Stimulated activated naive CD8-positive, alpha-beta T cell treated with anti-CD3 and anti-CD28 coated beads, Interleukin-15, amount 100 ng/mL, for 72 hours (primary cell): ENCODE measurements at regions not wholly inside any gene's neighbourhood (a gene's known extent, or its start where the extent isn't known, plus 50 kb on each side); places are given as distances from the start of the nearest gene placed in this dataset.

Experiments
- ATAC-seq: fragments of 150-1000 bp; cut with Tn5 transposase; 2 replicates; pipeline ENCODE4 v1.10.0; 2021; ENCODE audit warnings: mild to moderate bottlenecking, moderate library complexity
- DNase-seq, 2 donors: peaks; one replicate each; pipeline ENCODE4 v3.0.0; 2021 to 2022
- H3K27ac Mint-ChIP-seq, 2 donors: one replicate each; pipeline ENCODE4 v1.8.0; 2022; ENCODE audit warnings: mild to moderate bottlenecking in 2 of 2, mixed read lengths in 2 of 2, moderate library complexity in 2 of 2
- H3K27me3 Mint-ChIP-seq: one replicate; pipeline ENCODE4 v1.8.0; 2022; ENCODE audit warnings: mixed read lengths
- H3K4me1 Mint-ChIP-seq: one replicate; pipeline ENCODE4 v1.8.0; 2022; ENCODE audit warnings: mild to moderate bottlenecking, mixed read lengths
- H3K4me3 Mint-ChIP-seq, 2 donors: one replicate each; pipeline ENCODE4 v1.8.0; 2022; ENCODE audit warnings: mild to moderate bottlenecking in 2 of 2, mixed read lengths in 2 of 2, moderate library complexity in 1 of 2
- H3K9me3 Mint-ChIP-seq, 2 donors: one replicate each; pipeline ENCODE4 v1.8.0; 2022; ENCODE audit warnings: mixed read lengths in 2 of 2

DNA sequence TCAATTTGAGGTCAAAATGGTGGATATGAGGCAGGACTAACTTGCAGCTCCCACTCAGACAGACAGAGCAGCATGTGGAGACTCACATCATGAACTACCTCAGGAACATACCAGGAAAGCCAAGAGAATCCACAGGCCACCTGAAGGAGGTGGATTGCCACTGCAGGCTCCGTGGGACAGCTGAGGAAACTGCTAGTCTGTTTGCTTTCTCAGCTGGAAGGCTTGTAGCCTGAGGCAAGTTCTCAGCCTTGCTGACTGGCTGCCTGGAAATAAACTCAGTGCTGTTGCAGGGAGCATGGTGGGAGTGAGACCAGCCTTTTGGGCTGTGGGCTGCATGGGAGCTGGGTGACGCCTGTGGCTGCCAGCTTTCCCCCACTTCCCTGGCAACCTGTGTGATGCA lies 202.9 kb downstream of the ZNF248 start:
- no peaks in the 10 kb centered on the region for H3K27me3 Mint-ChIP-seq
- ATAC-seq (no peak), DNase-seq (no peak)
- no peaks in the 10 kb centered on the region for H3K4me1 Mint-ChIP-seq
- no peak overlapping the region for H3K4me3 Mint-ChIP-seq
- peaks cover 15 to 55% of the 10 kb centered on the region in 2 donors for H3K9me3 Mint-ChIP-seq
- no peak overlapping the region for H3K27ac Mint-ChIP-seq

DNA sequence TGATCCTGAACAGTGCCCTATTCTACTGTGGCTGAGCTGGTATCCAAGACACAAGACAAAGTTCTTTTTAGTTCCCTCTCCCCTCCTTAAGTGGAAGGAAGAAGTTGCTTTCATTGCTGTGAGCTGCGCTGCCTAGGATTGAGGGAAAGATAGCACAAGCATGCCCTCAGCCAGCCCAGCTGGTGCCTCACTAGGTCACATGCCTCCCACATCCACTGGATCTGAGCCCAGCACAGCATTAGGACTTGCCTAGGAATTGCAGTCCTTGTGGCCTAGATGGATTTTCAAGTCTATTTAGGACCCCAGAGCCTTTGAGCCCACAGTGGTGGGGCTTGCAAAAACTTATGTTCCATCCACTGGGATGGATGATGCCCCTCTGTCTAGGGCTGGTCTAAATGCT lies 214.2 kb downstream of the ZNF248 start:
- Mint-ChIP-seq H3K9me3 (peaks cover 12 to 29% of the 10 kb centered on the region in 2 donors), H3K27ac (no peak overlapping the region), H3K4me3 (no peak overlapping the region), H3K4me1 (no peaks in the 10 kb centered on the region), H3K27me3 (no peaks in the 10 kb centered on the region)
- no peak for ATAC-seq
- DNase-seq: no peak

DNA sequence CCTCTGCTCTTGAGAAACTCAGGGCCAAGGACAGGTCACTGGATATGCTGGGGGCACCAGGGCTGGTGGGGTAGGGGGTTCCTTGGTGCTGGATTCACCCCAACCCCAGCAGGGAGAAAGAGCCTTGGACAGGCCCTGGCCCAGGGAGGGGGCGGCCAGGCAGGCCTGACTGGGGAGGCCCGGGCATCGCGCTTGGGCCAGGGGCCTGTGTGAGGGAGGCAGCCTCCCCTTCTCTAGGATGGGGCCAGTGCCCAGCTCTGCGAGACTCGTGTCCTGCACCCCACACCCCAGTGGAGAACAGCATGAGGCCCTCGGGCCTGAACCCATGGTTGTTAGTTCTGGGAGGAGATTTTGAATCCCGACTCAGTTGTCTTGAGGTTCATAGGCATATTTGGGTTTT lies 217.1 kb downstream of the ZNF248 start:
- Mint-ChIP-seq H3K4me3 (no peak overlapping the region), H3K9me3 (peaks cover 21 to 55% of the 10 kb centered on the region in 2 donors), H3K27ac (no peak overlapping the region), H3K4me1 (no peaks in the 10 kb centered on the region), H3K27me3 (no peaks in the 10 kb centered on the region)
- DNase-seq (no peak), ATAC-seq (no peak)

DNA sequence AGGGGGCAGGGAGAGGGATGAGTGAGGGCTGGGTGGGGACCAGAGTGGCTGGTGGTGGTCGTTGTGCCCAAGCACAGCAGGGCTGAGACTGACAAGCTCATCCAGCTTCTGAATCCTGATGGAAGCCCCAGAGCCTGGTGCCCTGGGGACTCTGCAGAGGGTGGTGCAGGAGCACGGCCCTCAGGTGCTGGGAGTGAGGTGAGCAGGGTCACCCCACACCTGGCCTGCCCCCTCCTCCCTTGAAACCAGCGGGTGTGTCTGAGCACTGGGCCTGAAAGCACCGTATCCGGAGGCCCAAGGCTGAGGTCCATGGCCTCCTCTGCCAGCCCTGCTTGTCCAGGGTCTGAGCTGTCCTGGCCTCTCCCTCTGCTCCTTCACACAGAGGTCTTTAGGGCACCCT lies 218.2 kb downstream of the ZNF248 start:
- Mint-ChIP-seq H3K27me3 (no peaks in the 10 kb centered on the region), H3K4me1 (no peaks in the 10 kb centered on the region), H3K4me3 (no peak overlapping the region), H3K27ac (no peak overlapping the region), H3K9me3 (peaks cover 21 to 64% of the 10 kb centered on the region in 2 donors)
- DNase-seq: no peak
- no peak for ATAC-seq

DNA sequence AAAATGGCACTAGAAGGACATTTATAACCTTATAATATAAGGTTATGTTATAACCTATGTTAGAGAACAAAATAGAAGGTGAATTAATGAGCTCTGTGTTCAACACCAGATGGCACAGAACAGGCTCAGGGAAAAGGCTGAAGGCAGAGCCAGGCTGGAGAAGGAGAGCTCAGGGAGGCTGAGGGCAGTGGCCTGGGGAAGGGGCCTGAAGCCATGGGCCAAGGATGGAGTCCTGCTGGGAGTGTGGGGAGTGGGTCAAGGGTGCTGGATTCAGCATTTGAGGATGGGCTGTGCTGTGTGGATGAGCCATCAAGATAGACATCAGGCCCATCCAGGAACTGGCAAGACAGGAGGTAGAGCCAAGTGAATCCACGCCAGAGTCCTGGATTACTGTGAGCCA lies 218.8 kb downstream of the ZNF248 start:
- Mint-ChIP-seq H3K9me3 (peaks cover 21 to 62% of the 10 kb centered on the region in 2 donors), H3K27me3 (no peaks in the 10 kb centered on the region), H3K4me3 (no peak overlapping the region), H3K4me1 (no peaks in the 10 kb centered on the region), H3K27ac (no peak overlapping the region)
- DNase-seq: no peak
- no peak for ATAC-seq

- no peaks in the 10 kb centered on the region for H3K27me3 Mint-ChIP-seq
- peaks cover 15 to 63% of the 10 kb centered on the region in 2 donors for H3K9me3 Mint-ChIP-seq
- no peak for ATAC-seq
- no peaks in the 10 kb centered on the region for H3K4me1 Mint-ChIP-seq
- no peak for DNase-seq
- H3K4me3 Mint-ChIP-seq: no peak overlapping the region
- H3K27ac Mint-ChIP-seq: no peak overlapping the region
Observed at GRCh38 chr10:37634351-37634880, 223.0 kb downstream of the ZNF248 start.

GRCh38 chr10:37632641-37633040 lies 224.8 kb downstream of the ZNF248 start:
- H3K27me3 Mint-ChIP-seq: no peaks in the 10 kb centered on the region
- no peaks in the 10 kb centered on the region for H3K4me1 Mint-ChIP-seq
- no peak overlapping the region for H3K4me3 Mint-ChIP-seq

GRCh38 chr10:37623506-37623905 lies 233.9 kb downstream of the ZNF248 start:
- no peak for ATAC-seq
- no peaks in the 10 kb centered on the region for H3K4me1 Mint-ChIP-seq
- H3K4me3 Mint-ChIP-seq: no peak overlapping the region
- peaks cover 32% of the 10 kb centered on the region in 2 donors for H3K9me3 Mint-ChIP-seq
- no peak overlapping the region for H3K27ac Mint-ChIP-seq
- no peak for DNase-seq
- no peaks in the 10 kb centered on the region for H3K27me3 Mint-ChIP-seq

More at GRCh38 chr10:37632641-37633040, 224.8 kb downstream of the ZNF248 start:
- ATAC-seq: no peak
- Mint-ChIP-seq H3K27ac (no peak overlapping the region), H3K9me3 (peaks cover 9 to 51% of the 10 kb centered on the region in 2 donors)
- DNase-seq: no peak

DNA sequence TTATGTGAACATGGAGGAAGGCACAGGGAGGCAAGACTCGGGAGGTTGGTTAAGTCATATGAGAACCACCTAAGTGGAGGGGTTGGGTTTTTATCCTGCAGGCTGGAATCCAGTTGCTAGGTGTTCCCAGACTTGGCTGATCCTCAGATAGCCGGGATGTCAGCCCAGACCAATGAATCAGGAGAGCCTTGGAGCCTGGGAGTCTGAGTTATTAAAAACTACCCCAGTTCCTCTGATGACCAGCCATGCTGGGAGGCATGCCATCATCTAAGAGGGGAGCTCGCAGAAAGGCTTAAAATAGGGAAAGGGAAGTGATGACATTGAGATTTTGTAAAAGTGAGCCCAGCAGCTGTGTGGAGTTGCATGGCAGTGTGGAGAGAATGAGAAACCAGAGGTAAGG lies 238.1 kb downstream of the ZNF248 start:
- H3K9me3 Mint-ChIP-seq: peaks cover 28 to 34% of the 10 kb centered on the region in 2 donors
- no peak overlapping the region for H3K4me3 Mint-ChIP-seq
- H3K27ac Mint-ChIP-seq: no peak overlapping the region
- H3K27me3 Mint-ChIP-seq: no peaks in the 10 kb centered on the region
- DNase-seq (no peak), ATAC-seq (no peak)
- H3K4me1 Mint-ChIP-seq: no peaks in the 10 kb centered on the region

DNA sequence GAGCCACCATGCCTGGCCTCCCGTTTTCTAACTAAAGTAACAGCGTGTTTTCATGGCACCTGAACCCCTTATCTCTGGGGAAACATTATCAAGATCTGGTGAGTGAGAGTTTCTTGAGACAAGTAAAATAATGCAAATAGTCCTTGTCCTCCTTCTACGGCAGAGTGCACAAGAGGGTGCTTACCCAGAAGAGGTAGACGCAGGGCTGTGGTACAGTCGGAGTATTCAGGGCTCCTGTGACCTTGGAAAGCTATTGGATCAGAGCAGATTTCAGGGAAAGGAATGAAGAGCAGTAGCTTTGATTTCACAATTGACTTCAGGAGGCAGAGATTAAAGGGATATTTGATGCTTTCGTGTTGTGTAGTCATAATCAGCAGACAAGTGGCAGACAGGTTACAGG lies 269.1 kb downstream of the ZNF248 start:
- no peaks in the 10 kb centered on the region for H3K4me1 Mint-ChIP-seq
- ATAC-seq (no peak), DNase-seq (no peak)
- no peak overlapping the region for H3K27ac Mint-ChIP-seq
- H3K4me3 Mint-ChIP-seq: no peak overlapping the region
- H3K27me3 Mint-ChIP-seq: no peaks in the 10 kb centered on the region
- H3K9me3 Mint-ChIP-seq: peaks cover 20 to 23% of the 10 kb centered on the region in 2 donors

DNA sequence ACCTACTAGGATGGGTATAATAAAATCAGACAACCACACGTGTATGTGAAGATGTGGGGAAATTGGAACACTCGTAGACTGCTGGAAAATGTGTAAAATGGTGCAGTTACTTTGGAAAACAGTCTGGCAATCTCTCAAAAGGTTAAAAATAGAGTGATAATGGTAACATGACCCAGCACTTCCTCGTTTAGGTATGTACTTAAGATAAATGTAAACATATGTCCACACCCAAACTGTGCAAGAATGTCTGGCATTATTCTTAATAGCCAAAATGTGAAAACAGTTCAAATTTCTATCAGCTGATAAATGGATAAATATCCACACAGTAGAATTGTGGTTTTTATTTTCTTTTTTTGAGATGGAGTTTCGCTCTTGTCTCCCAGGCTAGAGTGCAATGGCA lies 272.8 kb downstream of the ZNF248 start:
- no peak overlapping the region for H3K4me3 Mint-ChIP-seq
- no peaks in the 10 kb centered on the region for H3K4me1 Mint-ChIP-seq
- ATAC-seq: no peak
- H3K9me3 Mint-ChIP-seq: peaks cover 13 to 16% of the 10 kb centered on the region in 2 donors
- no peak for DNase-seq
- H3K27ac Mint-ChIP-seq: no peak overlapping the region
- no peaks in the 10 kb centered on the region for H3K27me3 Mint-ChIP-seq

DNA sequence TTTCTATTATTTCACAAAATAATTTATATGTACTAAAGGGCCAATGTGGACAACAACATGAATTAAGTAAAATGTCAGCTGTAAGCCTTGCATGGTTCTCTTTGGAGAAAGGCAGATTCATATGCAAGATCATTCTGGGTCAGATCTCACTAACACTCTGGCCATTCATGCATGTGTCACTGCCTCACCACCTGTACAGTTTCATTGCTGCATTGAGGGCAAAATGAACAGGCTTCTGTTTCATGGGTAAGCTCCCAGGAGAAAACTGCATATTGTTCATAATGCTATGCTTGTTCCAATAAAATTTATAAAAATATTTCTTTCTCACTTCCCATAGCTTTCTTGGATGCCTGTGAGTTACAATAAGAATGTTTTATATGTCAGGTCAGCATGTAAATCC lies 275.2 kb downstream of the ZNF248 start:
- H3K9me3 Mint-ChIP-seq: peaks cover 8% of the 10 kb centered on the region in 2 donors
- H3K4me1 Mint-ChIP-seq: no peaks in the 10 kb centered on the region
- H3K4me3 Mint-ChIP-seq: no peak overlapping the region
- no peak overlapping the region for H3K27ac Mint-ChIP-seq
- no peaks in the 10 kb centered on the region for H3K27me3 Mint-ChIP-seq
- ATAC-seq (no peak), DNase-seq (no peak)

DNA sequence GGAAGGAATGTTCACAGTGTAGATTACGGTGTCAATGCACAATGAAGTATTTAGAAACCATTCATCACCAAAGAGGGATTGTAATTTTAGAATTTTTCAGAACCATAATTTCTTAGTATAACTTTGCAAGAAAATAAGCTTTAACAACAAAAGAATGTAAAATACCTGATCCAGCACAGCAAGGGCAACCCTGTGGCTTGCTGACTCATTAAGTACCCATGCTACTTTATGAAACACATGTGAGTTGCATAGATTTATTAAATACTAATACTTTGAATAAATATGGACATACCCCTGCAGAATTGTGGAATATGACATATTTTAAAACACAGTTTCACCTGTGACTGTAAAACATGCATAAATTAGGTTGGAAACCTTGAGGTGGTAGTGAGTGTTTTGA lies 281.3 kb downstream of the ZNF248 start:
- Mint-ChIP-seq H3K27ac (no peak overlapping the region), H3K4me1 (no peaks in the 10 kb centered on the region), H3K9me3 (peaks cover 5 to 10% of the 10 kb centered on the region in 2 donors), H3K4me3 (no peak overlapping the region), H3K27me3 (no peaks in the 10 kb centered on the region)
- ATAC-seq (no peak), DNase-seq (no peak)

- Mint-ChIP-seq H3K27ac (no peak overlapping the region), H3K27me3 (no peaks in the 10 kb centered on the region), H3K4me1 (no peaks in the 10 kb centered on the region), H3K4me3 (no peak overlapping the region), H3K9me3 (peaks cover 12 to 18% of the 10 kb centered on the region in 2 donors)
- ATAC-seq (no peak), DNase-seq (no peak)
Observed at GRCh38 chr10:37572206-37572605, 285.2 kb downstream of the ZNF248 start.

GRCh38 chr10:37566332-37566731 lies 291.1 kb downstream of the ZNF248 start:
- Mint-ChIP-seq H3K27ac (no peak overlapping the region), H3K4me1 (no peaks in the 10 kb centered on the region), H3K4me3 (no peak overlapping the region), H3K9me3 (peaks cover 11 to 15% of the 10 kb centered on the region in 2 donors), H3K27me3 (no peaks in the 10 kb centered on the region)
- DNase-seq (no peak), ATAC-seq (no peak)

GRCh38 chr10:37563715-37564108 lies 293.7 kb downstream of the ZNF248 start:
- Mint-ChIP-seq H3K27ac (no peak overlapping the region), H3K27me3 (no peaks in the 10 kb centered on the region), H3K4me3 (no peak overlapping the region), H3K9me3 (peaks cover 21 to 27% of the 10 kb centered on the region in 2 donors), H3K4me1 (no peaks in the 10 kb centered on the region)
- ATAC-seq (no peak), DNase-seq (no peak)

- Mint-ChIP-seq H3K4me3 (no peak overlapping the region), H3K27ac (no peak overlapping the region), H3K27me3 (no peaks in the 10 kb centered on the region), H3K4me1 (no peaks in the 10 kb centered on the region), H3K9me3 (peaks cover 17 to 27% of the 10 kb centered on the region in 2 donors)
- DNase-seq (no peak), ATAC-seq (no peak)
Observed at GRCh38 chr10:37563107-37563714, 294.2 kb downstream of the ZNF248 start.
